NCI-H2196 (cell line): ENCODE measurements at regions not wholly inside any gene's neighbourhood (a gene's known extent, or its start where the extent isn't known, plus 50 kb on each side); places are given as distances from the start of the nearest gene placed in this dataset.

Source experiments
- DNase-seq: peaks from one replicate; lab custom pipeline; 2025; ENCODE audit not compliant: unreplicated experiment; lab: John Stamatoyannopoulos, UW

DNA sequence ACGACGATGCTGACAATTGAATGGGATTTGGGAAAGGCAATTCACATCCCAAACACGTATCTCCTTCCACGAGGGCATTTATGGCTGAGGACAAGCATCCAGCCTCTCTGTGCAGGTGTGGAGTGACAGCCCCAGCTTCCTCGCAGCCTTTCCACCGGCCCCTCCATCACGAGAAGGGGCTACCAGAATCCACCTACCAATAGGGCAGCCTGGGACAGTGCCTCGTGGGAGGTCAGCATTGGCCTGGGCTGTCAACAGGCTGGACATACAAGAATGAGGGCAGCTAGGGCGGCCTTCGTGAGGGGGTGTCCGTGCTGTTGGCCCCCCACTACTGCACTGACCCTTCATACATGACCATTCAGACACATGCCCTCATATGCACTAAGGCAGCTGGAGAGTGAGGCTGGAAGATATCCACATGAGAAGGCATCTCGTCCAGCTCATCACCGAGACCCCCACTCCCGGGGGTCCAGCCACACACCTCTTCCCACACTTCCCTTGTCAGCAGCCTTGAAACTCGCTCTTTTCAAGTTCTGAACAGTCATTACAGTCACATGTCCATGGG is 81.0 kb upstream of the ADRA2C start:
- no peak for DNase-seq

DNA sequence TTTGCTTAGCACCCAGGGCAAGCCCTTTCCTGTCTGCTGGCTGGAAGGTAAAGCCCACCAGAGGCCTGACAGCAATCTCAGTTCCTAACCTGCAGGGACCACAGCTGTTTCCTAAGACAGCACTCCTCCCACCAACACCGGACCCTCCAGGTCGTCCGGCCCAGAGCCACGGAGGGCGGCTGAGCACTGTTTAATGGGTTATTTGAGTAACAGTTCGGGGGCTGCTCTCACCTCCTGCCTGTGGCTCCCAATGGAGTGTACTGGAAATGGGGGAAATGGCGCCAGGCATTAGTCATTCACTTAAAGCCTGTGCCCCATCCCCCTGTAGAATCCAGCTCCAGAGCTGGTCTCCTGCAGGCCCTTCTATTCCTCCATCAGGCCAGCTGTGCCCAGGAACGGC is 81.6 kb upstream of the ADRA2C start:
- no peak for DNase-seq

DNA sequence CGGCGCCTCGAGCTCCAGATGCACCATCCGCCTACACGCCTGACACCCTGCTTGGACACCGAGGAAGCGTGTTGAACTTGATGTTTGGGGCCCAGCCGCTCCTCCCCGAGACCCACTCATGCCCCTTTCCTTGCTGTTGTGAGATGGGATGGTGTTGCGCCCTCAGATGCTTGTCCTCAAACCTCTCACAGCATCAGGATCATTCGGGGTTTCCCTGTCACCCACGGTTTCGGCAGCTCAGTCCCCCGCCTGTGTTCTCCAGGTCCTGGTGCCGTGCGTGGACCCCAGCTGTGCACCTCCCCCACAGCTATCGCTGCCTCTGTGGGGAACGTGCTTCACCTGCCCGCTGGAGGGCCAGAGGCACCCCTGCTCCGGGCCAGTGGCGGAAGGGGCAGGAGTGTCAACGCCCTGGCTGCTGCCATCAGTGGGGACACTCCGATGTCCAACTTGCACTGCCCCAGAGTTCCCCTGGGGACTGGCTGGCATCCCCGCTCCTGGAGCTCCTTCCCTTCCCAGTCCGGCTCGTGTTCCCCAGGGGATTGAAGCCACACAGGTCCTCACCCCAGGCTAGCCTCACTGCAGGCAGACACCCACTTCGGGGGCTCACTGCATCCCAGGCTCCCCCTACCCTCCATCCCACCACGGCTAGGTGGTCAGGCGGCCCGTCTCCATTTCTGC is 82.3 kb upstream of the ADRA2C start:
- DNase-seq: no peak

DNA sequence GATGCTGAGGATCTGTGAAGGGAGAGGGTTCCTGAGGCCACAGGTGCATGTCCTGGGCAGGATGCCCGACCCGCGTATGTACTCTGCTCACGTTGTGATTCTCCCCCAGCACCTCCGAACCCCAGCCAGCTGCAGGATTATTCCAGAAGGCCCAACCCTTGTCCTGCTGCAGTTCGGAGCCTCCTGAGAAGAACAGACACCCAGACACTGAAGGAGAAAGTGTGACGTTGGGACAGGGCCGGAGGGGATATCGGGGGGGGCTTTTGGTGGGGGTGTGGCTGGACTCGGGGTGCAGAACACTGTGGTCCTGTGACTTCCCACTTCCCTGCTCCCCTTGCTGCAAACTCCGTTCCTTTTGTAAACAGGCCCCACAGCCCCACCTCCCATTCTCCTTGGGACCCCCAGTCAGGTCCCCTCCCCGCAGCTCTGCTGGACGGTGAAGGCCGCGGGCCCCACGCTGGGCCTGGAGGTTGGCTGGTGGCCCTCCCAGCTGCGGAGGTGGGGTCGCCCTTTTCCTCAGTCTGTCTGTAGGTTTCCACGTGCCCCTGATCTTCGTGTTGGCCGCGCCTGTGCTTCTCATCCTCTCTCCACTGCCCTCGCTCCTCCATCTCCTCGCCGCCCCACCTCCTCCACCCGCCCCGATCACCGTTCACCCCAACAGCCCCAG is 83.0 kb upstream of the ADRA2C start:
- DNase-seq: no peak

DNA sequence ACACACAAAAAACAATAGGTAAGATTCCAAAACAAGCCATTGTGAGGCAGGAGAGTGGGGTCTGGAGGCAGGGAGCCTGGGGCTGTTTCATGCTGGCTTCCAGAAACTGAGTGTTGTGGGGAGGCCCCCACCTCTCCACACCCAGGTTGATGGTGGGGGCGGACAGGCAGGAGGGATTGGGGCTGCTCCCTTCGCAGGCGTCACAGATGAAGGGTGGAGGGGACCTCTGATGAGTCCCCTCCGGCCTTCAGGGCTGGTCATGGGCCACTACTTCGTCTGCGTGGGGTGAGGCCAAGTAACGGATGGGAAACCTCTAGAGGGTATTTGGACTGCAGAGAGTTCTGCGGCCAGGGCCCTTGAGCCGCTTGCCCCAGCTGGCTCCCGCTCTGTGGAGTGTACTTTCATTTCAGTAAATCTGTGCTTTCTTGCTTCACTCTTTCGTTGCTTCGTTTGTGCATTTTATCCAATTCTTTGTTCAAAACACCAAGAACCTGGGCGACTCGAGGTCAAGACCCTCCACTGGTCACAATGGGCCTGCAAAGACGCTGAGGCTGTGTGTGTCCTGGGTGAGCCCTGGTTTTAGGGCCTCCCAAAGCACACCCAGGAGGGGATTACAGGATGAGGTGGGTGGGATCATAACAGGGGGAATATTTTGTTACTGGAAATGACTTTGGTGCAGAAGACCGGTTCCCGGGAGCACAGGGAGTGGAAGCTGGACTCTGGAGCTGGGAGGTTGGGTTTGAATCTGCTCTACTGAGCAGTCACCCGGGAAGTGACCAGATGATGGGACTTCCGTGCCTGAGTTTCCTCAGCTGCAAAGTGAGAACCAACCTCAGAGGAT is 83.7 kb upstream of the ADRA2C start:
- DNase-seq: no peak

DNA sequence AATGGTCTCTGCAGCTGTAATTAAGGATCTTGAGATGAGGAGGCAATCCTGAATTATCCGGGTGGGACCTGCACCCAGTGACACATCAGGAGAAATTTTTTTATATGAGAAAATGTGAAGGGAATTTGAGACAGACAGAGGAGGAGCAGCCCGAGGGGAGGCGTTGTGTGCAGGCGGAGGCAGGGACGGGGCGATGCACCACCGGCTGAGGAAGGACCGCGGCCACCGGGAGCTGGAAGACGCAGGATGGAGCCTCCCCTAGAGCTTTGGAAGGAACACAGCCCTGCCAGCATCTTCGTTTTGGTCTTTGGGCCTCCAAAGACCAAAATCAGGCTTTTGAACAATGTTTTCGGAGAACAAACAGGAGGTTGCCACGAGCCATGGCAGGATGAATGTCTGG is 85.0 kb upstream of the ADRA2C start:
- no peak for DNase-seq

DNA sequence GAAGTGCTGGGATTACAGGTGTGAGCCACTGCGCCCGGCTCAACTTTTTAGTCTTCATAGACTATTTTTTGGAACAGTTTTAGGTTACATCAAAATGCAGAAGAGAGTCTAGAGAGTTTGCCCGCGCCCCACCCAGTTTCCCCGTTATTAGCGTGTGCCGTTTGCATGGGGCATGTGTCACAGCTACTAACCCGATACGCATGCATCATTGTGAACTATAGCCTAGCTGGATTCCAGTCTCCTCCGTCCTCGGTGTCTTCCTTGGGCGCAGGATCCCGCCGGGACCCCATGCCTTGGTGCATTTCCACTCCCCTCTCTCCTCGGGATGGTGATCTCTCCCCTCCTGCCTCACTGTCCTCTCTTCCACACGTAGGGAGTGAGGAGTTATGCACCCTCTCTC is 85.5 kb upstream of the ADRA2C start:
- DNase-seq: no peak

DNA sequence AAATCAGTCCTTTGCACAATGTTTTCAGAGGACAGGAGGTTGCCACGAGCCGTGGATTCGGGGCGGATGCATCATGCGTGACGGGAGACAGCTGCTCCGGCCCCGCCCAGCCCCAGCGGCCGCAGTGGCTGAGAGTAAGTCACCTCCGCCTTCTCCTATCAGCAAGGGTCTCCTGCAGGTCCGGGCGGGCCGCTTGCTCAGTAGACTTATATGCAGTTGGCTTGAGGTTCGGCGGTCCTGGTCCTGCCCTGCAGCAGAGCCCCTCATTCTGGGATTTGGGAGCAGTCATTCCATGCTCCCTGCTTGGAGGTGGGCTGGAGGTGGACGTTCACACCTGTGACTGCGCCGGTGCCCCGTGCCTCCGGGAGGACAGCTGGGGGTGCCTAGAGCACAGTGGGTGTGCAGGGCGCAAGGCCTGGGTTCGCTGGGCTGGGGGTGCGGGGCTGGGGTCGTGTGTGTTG is 86.3 kb upstream of the ADRA2C start:
- DNase-seq: no peak

DNA sequence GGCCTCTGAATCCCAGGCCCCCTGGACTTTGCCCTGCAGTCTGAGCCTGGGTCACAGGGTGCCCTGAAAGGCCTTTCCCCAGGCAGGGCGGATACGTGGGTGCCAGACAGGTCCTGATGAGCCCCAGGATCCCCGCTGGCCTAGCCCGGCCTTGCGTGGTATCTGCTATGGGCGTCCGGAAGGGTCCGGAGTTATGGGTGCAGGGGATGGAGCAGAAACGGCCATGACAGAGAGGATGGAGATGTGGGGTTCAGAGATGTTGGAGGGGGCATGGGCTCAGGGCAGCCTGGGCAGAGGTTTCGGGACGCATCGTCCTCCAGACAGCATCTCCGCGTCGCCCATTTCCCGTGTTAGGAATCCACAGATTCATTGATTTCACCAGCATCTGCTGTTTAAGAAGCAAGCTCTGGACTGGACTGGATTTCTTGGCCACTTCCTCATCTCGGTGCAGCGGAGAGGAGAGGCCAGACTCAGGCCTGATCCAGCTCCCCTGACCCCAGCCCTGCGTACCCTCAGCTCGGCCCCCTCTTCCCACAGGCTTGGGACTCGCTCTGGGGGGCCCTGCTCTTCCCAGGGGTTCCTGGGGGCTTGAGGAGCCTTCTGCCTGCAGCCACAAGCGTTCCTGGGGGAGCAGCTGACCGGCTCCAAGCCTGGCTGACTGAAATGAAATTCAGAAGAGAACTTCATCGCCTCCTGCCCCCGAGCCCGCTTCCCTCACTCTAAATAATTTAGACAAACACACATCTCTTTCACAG is 86.9 kb upstream of the ADRA2C start:
- DNase-seq: no peak

DNA sequence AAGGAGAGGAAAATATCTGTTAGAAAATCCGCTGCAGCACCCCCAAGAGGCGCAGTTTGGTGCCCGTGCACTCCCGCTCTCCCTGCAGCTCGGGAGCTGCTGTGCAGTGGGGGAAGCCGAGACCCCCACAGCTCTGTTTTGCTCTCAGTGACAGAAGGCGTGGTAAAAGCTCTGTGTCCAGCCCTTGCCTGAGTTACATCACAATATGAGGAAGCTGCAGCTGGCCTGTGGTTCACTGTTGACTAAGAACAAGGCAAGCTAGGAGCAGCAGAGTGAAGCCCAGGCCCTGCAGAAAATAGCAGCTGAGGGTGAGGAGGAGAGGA is 88.5 kb upstream of the ADRA2C start:
- DNase-seq: no peak

DNA sequence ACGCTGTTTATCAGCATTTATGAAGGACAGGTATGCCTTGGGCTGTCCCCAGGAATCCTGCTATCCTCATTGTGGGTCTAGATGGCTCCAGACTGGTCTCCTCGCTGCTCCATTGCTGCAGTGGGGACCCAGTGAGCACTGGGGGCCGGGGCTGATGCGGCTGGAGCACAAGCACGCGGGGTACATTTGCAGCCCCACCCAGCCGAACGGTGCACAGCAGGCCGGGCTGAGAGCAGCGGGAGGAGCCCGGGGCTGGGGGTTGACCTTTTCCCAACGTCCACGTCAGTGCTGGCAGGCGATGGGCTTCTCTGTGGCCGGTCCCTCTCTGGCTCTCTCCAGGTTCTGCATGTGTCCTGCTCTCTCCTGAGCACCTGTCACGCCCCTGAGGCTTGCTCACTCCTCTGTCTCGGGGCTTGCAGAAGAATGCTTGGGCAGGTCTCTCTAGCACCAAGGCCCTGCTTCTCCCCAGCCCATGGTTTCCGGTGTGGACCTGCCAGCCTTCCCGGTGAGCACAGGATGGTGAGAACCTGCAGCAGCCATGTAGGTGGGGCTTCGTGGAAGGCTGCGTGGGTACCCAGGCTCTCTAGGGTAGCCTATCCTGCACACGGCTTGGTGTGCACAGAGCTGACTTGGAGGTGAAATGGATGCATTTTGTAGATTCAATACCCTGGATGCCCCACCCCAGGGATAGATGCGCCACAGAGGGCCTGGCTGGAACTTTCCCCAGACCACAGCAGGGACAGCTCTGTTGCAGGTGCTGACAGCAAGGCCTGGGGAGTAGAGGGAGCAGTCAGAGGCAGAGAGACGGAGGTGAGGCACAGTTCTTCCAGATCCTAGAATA is 89.1 kb upstream of the ADRA2C start:
- DNase-seq: no peak

DNA sequence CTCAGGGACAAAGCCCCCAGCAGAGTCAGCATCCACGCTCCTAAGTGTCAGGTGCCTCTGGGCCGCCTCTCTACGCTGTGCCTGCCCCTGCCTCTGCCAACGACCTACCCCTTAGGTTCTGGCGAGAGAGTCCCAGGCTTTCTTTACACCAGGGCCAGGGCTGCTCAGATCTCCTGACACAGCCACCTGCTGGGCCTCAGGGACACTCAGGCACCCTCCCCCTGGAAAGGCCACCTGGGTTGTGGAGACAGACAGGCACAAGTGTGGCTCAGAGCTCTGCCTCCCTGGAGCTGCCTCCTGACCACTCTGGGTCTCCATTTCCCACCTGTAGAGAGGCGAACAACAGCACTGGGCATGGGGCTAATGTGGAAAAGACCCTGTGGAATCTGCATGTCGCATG is 90.0 kb upstream of the ADRA2C start:
- DNase-seq: no peak

DNA sequence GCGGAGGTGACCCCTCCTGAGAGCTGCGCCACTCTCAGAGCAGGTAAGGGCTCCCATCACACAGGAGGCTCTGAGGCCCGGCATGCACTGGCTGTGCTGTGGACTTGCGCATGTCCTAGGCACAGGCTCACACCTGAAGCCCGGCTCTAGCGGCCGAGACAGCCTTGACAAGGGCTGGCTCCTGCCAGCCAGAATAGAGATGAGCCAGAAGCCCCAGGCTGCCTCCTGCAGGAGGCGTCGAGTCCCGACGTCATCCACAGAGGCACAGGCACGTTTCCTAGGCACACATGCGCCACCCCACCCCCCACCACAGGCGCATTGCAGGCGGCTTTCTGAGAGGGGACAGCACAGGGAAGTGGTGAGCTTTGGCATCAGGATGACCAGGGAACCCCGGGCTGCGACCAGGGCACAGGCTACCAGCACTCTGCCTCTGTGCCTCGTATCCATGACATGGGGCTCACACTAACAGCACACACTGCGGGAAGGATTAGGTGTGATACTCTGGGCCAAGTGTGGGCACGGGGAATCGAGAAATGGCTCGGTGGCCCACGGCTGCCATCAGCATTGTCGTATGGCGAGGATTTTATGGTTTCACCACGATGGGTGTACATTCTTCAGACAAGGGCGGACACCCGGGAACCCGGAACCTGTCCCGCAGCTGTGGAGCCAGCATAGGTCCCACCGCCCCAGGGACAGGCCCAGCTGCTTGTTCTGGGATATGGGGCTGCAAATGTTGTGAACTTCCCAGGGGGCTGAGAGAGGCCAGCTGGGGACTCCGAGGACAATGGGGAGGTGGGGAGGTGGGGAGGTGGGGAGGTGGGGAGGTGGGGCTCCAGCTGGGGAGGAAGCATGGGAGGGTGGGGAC is 90.7 kb upstream of the ADRA2C start:
- DNase-seq: no peak

DNA sequence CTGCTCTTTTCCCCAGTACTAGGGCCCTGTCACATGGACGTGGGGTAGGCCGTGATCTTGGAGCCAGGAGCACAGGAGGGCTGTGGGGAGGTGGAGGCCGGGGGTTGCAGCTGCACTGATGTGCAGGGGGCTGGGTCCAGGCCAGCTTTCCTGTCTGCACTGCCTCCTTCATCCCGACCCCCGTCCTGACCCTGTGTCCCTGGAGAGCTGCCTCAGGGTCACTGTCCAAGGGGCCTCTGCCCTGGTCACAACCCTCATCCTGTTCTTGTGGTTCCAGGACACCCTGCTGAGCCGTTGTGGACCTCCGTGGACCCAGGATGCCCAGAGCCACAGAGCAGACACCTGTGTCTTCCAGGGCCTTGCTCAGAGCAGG is 91.7 kb upstream of the ADRA2C start:
- DNase-seq: no peak

DNA sequence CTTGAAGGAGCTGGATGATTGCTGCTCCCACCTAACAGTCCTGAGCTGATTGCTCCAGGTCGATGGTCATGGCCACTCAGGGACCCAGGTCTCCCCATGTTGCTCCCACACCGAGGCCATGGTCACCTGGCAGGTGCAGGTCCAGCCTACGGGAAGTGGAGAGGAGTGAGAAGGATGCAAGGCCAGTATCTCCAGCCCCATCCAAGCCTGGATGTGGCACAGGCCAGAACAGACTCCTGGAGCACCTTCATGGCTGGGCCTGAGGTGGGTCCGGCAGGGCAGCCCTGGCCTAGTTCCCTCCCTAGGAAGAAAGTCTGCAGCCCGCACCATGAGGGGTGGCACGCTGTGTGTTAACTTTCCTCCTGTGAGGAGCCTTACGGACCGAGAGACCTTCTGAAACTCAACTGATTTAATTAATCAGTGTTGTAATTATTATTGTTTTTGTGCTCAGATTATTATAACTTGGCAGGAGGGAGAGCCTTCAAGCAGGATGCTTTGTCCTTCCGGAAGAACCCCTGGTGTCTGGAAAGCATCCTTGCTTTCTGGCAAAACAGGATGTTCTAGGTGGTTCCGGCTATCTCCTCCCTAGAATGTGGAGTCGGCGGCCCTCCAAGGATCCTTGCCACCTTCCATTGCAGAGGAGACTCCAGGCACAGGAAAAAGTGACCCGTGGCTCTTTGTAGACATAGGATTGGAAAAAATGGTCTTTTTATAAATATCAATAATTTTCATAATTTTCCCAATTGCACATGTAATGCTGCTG is 92.3 kb upstream of the ADRA2C start:
- DNase-seq: no peak

DNA sequence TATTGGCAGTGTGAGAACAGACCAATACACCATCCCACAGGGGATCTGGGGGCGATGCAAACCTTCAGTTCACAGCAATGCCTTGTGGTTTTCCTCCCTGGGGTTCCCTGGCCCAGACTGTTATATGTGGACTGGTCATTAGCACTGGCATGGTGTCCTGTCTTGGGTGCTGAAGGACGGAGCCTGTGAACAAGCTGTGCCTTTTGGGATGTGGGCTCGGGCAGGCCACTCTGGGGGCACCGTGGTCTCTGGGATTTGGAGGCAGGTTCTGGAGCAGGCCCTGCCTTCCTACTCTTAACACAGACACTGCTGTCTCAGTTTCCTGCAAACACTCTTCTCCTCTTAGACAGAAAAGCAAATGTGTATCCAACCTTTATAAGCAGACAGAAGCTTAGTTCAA is 93.0 kb upstream of the ADRA2C start:
- DNase-seq: no peak

DNA sequence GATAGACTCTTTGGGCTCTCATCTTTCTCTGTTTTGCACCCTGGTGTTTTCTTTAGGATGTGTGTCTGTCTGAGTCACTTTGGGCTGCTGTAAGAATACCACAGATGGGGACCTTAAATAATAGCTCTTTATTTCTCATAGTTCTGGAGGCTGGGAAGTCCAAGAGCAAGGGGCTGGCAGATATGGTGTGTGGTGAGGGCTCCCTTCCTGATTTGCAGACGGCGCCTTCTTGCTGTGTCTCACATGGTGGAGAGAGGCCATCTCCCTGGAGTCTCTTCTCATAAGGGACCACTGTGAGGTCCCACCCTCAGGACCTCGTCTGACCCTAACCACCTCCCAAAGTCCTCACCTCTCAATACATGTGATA is 93.7 kb upstream of the ADRA2C start:
- DNase-seq: no peak

DNA sequence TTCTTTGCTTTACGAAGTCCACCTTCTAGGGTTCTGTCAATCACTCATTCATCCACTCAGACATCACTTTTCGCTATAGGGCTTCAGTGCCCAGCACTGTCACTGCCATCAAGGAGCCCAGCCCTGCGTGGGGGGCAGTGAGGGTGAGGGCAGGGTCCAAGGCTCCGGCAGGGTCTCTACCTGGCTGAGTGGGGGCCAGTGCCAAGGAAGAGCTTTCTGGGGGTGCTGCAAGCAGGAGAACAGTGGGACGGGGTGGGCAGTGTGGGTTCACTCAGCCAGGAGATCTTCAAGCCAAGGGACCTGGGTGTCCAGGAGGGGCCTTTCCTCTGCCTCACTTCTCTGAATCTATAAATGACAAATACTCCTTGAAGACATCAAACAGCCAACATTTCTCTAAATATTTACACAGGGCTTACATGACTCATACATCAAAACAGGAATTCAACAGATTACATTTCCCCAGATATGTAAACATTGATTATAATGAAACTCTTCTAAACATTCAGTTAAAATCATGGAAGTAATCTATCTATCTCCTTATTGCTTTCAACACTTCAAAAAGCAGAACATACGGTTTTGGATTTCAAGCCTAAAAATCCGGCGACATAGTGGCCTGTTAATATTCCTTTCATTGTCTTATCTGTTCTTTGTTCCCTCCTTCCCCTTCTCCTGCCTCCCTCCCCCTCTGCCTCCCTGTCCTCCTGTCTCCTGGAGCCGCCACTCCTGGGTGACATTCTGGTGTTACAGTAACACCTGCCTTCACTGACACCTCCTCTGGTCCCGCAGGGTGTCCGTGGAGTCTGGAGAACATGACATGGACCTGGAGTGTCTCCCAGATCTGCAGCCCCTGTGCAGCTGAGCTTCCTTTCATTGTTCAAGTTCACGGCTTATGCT is 94.4 kb upstream of the ADRA2C start:
- peak; percentile 35 for DNase-seq
